Thoracic aorta (tissue), 2 donors: ENCODE measurements at regions not wholly inside any gene's neighbourhood (a gene's known extent, or its start where the extent isn't known, plus 50 kb on each side); places are given as distances from the start of the nearest gene placed in this dataset.

Source experiments
- ATAC-seq: fragments of 150-250 bp; one replicate; pipeline ENCODE4 v1.8.0; 2017; ENCODE audit warnings: low read depth; ENCODE audit not compliant: insufficient number of reproducible peaks, low FRiP score
- DNase-seq: peaks from one replicate; pipeline ENCODE4 v3.0.0-alpha.2; 2020; ENCODE audit warnings: low spot score
- H3K27ac ChIP-seq, 2 donors: fragments of 200-600 bp; sonication (generic); 1 replicate in 1 of 2; 2 replicates in 1 of 2; pipeline ENCODE4 v1.5.1; 2016; ENCODE audit warnings: mild to moderate bottlenecking in 2 of 2, moderate library complexity in 2 of 2
- H3K27me3 ChIP-seq: fragments of 200-600 bp; sonication (generic); replicated peaks from 2 replicates; pipeline ENCODE4 v1.6.0; 2016; ENCODE audit warnings: mild to moderate bottlenecking; ENCODE audit not compliant: insufficient read depth
- H3K36me3 ChIP-seq: fragments of 200-600 bp; sonication (generic); one replicate; pipeline ENCODE4 v1.5.1; 2016
- H3K4me1 ChIP-seq, 2 donors: fragments of 200-600 bp; sonication (generic); 1 replicate in 1 of 2; 2 replicates in 1 of 2; pipeline versions ENCODE4 v1.5.1 to v1.6.0; 2016; ENCODE audit warnings: low read depth in 2 of 2, mild to moderate bottlenecking in 1 of 2; ENCODE audit not compliant: control insufficient read depth in 1 of 2
- H3K4me3 ChIP-seq: fragments of 200-600 bp; sonication (generic); 2 replicates; pipeline ENCODE4 v1.5.1; 2016; ENCODE audit warnings: mild to moderate bottlenecking
- H3K9me3 ChIP-seq: fragments of 200-600 bp; sonication (generic); 2 replicates; pipeline ENCODE4 v1.5.1; 2016
- TF ChIP-seq, protein P1 (sequence below): fragments of 200-600 bp; sonication (generic); IDR thresholded peaks from one replicate; pipeline ENCODE4 v1.5.1; 2019; ENCODE audit warnings: antibody characterized with exemption

- no peak overlapping the region for H3K4me3 ChIP-seq
- TF ChIP-seq, protein P1, sequence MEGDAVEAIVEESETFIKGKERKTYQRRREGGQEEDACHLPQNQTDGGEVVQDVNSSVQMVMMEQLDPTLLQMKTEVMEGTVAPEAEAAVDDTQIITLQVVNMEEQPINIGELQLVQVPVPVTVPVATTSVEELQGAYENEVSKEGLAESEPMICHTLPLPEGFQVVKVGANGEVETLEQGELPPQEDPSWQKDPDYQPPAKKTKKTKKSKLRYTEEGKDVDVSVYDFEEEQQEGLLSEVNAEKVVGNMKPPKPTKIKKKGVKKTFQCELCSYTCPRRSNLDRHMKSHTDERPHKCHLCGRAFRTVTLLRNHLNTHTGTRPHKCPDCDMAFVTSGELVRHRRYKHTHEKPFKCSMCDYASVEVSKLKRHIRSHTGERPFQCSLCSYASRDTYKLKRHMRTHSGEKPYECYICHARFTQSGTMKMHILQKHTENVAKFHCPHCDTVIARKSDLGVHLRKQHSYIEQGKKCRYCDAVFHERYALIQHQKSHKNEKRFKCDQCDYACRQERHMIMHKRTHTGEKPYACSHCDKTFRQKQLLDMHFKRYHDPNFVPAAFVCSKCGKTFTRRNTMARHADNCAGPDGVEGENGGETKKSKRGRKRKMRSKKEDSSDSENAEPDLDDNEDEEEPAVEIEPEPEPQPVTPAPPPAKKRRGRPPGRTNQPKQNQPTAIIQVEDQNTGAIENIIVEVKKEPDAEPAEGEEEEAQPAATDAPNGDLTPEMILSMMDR = no peak
- H3K36me3 ChIP-seq = no peaks in the 10 kb centered on the region
- H3K27me3 ChIP-seq = no peaks in the 10 kb centered on the region
- ATAC-seq (no peak), DNase-seq (no peak)
- no peaks in the 10 kb centered on the region for H3K9me3 ChIP-seq
- H3K4me1 ChIP-seq = peaks cover 0 to 2% of the 10 kb centered on the region in 2 donors
- no peak overlapping the region for H3K27ac ChIP-seq
Observed at GRCh38 chr2:18910843-18911242, 321.5 kb upstream of the NT5C1B start.

DNA sequence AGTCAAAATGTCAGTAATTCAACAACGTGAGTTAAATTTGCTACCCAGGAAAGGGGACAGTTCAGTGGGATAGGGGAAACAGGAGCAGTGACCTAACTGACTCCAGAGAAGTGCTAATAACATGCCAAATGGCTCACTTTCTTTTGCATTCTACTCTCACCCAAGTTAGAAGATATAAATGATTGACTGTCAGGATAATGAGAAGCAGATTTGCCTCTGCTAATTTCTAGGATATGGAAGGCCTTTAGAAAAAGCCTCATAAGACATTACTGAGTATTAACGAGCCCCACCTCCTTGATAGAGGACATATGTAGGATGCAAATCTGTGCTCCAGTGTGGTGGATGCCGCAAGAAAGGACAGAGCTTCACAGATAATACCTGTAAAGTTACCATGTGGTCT, 318.6 kb upstream of the NT5C1B start:
- Histone ChIP-seq H3K27me3 (no peaks in the 10 kb centered on the region), H3K4me3 (no peak overlapping the region), H3K9me3 (no peaks in the 10 kb centered on the region), H3K36me3 (no peaks in the 10 kb centered on the region), H3K4me1 (peaks cover 0 to 2% of the 10 kb centered on the region in 2 donors), H3K27ac (no peak overlapping the region)
- ATAC-seq (no peak), DNase-seq (no peak)
- TF ChIP-seq, protein P1 = no peak

DNA sequence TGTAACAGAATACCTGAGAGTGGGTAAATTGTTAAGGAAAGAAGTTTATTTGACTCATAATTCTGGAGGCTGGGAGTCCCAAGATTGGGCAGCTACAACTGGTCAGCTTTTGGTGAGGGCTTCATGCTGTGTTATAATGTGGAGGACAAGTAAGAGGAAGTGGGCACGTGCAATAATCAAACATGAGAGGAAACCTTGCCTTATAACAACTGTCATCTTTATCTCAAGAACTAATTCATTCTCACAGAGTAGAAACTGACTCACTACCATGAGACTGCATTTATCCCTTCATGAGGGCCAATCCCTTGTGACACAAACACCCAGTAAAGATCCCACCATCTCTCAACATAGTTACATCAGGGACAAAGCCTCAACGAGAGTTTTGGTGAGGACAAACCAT, 318.1 kb upstream of the NT5C1B start:
- TF ChIP-seq, protein P1 = no peak
- Histone ChIP-seq H3K27ac (no peak overlapping the region), H3K27me3 (no peaks in the 10 kb centered on the region), H3K4me1 (peaks cover 1 to 2% of the 10 kb centered on the region in 2 donors), H3K9me3 (no peaks in the 10 kb centered on the region), H3K36me3 (no peaks in the 10 kb centered on the region), H3K4me3 (no peak overlapping the region)
- DNase-seq (no peak), ATAC-seq (no peak)

GRCh38 chr2:18903750-18904149, 314.4 kb upstream of the NT5C1B start:
- ATAC-seq = no peak
- Histone ChIP-seq H3K9me3 (no peaks in the 10 kb centered on the region), H3K27ac (no peak overlapping the region), H3K36me3 (no peaks in the 10 kb centered on the region), H3K4me1 (peaks cover 18 to 33% of the 10 kb centered on the region in 2 donors), H3K4me3 (no peak overlapping the region), H3K27me3 (no peaks in the 10 kb centered on the region)
- no peak for DNase-seq
- TF ChIP-seq, protein P1 = no peak

DNA sequence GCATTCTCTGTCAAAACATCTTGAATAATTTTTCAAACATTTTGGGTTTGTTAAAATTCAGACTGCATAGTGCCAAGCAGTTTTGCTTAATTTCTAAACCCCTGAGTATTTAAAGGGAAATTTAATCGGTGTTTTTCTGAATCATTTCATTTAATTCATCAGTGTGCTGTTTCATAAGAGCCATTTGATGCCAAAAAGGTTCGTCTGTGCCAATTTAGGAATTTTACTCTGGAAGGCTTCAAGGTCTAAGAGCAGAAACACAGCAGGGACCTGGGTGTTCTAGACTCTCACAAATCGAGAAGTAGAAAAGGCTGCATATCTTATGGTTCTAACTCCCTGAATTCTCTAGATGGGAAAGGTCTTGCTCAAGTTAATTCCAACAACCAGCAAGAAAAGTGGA, 311.9 kb upstream of the NT5C1B start:
- DNase-seq (no peak), ATAC-seq (no peak)
- Histone ChIP-seq H3K27me3 (no peaks in the 10 kb centered on the region), H3K27ac (peak overlapping the region; percentile 64 to 84), H3K4me3 (peak overlapping the region; percentile 46), H3K4me1 (peaks cover 18 to 33% of the 10 kb centered on the region in 2 donors), H3K36me3 (no peaks in the 10 kb centered on the region), H3K9me3 (no peaks in the 10 kb centered on the region)
- TF ChIP-seq, protein P1 = no peak
